SK-N-SH (cell line): ENCODE measurements at regions not wholly inside any gene's neighbourhood (a gene's known extent, or its start where the extent isn't known, plus 50 kb on each side); places are given as distances from the start of the nearest gene placed in this dataset.

Experiments
- CTCF ChIA-PET: fragments of 300-600, 350-600 bp; formaldehyde crosslinking; extraction: SDS; loops from one replicate; lab custom pipeline; 2021; lab: Yijun Ruan, JAX
- POLR2A ChIA-PET: fragments of 350-600 bp; sonication (Branson Sonifier 250); formaldehyde crosslinking; extraction: SDS; loops from one replicate; lab custom pipeline; 2020; ENCODE audit warnings: antibody characterized with exemption, inconsistent platforms; lab: Yijun Ruan, JAX
- DNase-seq: peaks from one replicate; pipeline ENCODE4 v3.0.0; 2012
- H2AFZ ChIP-seq: fragments of 200-600 bp; sonication (generic); 2 replicates; pipeline ENCODE4 v1.8.1; 2016; ENCODE audit warnings: antibody characterized with exemption, mild to moderate bottlenecking, low read depth
- H3F3A ChIP-seq: fragments of 200-600 bp; sonication (generic); replicated peaks from 2 replicates; pipeline ENCODE3; 2016; ENCODE audit warnings: antibody characterized with exemption, mild to moderate bottlenecking; ENCODE audit not compliant: insufficient read depth
- H3K27ac ChIP-seq, 2 experiments: fragments of 200-500 bp in 1 of 2; fragments of 200-600 bp in 1 of 2; sonication (Bioruptor generic) in 1 of 2; sonication (generic), shearing (Covaris generic) in 1 of 2; 2 replicates each; pipeline versions ENCODE4 v1.5.1 to v1.6.1; 2014 to 2016; ENCODE audit warnings: low read depth in 2 of 2, inconsistent platforms in 1 of 2, low read length in 1 of 2, mild to moderate bottlenecking in 1 of 2, mixed read lengths in 1 of 2
- H3K27me3 ChIP-seq: fragments of 200-600 bp; sonication (generic), shearing (Covaris generic); 2 replicates; pipeline ENCODE4 v1.6.1; 2016; ENCODE audit warnings: mixed run types; ENCODE audit not compliant: insufficient read depth
- H3K36me3 ChIP-seq, 2 experiments: fragments of 200-500 bp in 1 of 2; fragments of 200-600 bp in 1 of 2; sonication (Bioruptor generic) in 1 of 2; sonication (generic) in 1 of 2; replicated peaks in 1 of 2; 2 replicates each; pipeline versions ENCODE3 to v1.5.1; 2014 to 2016; ENCODE audit warnings: low read length in 1 of 2, mild to moderate bottlenecking in 1 of 2; ENCODE audit not compliant: insufficient read depth in 2 of 2, control insufficient read depth in 1 of 2
- H3K4me1 ChIP-seq, 2 experiments: fragments of 200-500 bp in 1 of 2; fragments of 200-600 bp in 1 of 2; sonication (Bioruptor generic) in 1 of 2; sonication (generic), shearing (Covaris generic) in 1 of 2; 2 replicates each; pipeline versions ENCODE4 v1.5.1 to v1.6.1; 2014 to 2016; ENCODE audit warnings: low read depth in 1 of 2, low read length in 1 of 2, mixed run types in 1 of 2; ENCODE audit not compliant: insufficient read depth in 2 of 2, control insufficient read depth in 1 of 2
- H3K4me2 ChIP-seq: fragments of 200-600 bp; sonication (generic), shearing (Covaris generic); 2 replicates; pipeline ENCODE4 v1.6.1; 2017; ENCODE audit warnings: mixed run types
- H3K4me3 ChIP-seq, 2 experiments: fragments of 200-500 bp in 1 of 2; fragments of 200-600 bp in 1 of 2; sonication (Bioruptor generic) in 1 of 2; sonication (generic), shearing (Covaris generic) in 1 of 2; 2 replicates each; pipeline versions ENCODE4 v1.5.1 to v1.8.1; 2014 to 2016; ENCODE audit warnings: low read depth in 2 of 2, inconsistent platforms in 1 of 2, low read length in 1 of 2, mild to moderate bottlenecking in 1 of 2, mixed read lengths in 1 of 2, moderate library complexity in 1 of 2
- H3K79me2 ChIP-seq: fragments of 200-600 bp; sonication (generic); 2 replicates; pipeline ENCODE4 v1.8.1; 2017; ENCODE audit warnings: mild to moderate bottlenecking; ENCODE audit not compliant: insufficient read depth
- H3K9ac ChIP-seq: fragments of 200-600 bp; sonication (generic); 2 replicates; pipeline ENCODE4 v1.6.1; 2017; ENCODE audit warnings: mixed run types
- H3K9me2 ChIP-seq: fragments of 200-600 bp; sonication (generic); 2 replicates; pipeline ENCODE4 v1.6.1; 2017; ENCODE audit warnings: mixed run types
- H3K9me3 ChIP-seq: fragments of 200-600 bp; sonication (generic); 2 replicates; pipeline ENCODE4 v1.6.1; 2017; ENCODE audit warnings: mixed run types, mild to moderate bottlenecking, moderate library complexity
- H4K20me1 ChIP-seq: fragments of 200-600 bp; sonication (generic); 2 replicates; pipeline ENCODE4 v1.6.1; 2017; ENCODE audit warnings: mild to moderate bottlenecking, mixed run types; ENCODE audit not compliant: insufficient read depth
- CTCF ChIP-seq: fragments of 200-600 bp; sonication (generic); IDR thresholded peaks from 2 replicates; pipeline ENCODE4 v1.6.1; 2017; ENCODE audit warnings: antibody characterized with exemption, mild to moderate bottlenecking, moderate library complexity
- EZH2phosphoT487 ChIP-seq: fragments of 200-600 bp; sonication (generic); IDR thresholded peaks from 2 replicates; pipeline ENCODE4 v1.6.1; 2017; ENCODE audit warnings: low read depth, mixed run types, mild to moderate bottlenecking, antibody characterized with exemption, moderate library complexity, borderline replicate concordance
- GABPA ChIP-seq: IDR thresholded peaks from 2 replicates; pipeline ENCODE4 v1.4.0; 2012; ENCODE audit warnings: low read depth, mild to moderate bottlenecking
- IRF3 ChIP-seq: fragments of 150-350 bp; IDR thresholded peaks from 2 replicates; pipeline ENCODE4 v1.6.1; 2016; ENCODE audit warnings: mild to moderate bottlenecking, low read depth, low read length
- MAX ChIP-seq: IDR thresholded peaks from 2 replicates; pipeline ENCODE4 v1.4.0; 2012; ENCODE audit warnings: low read depth
- MEF2A ChIP-seq: IDR thresholded peaks from 2 replicates; pipeline ENCODE4 v1.4.0; 2012; ENCODE audit warnings: low read depth, borderline replicate concordance
- NFIC ChIP-seq: IDR thresholded peaks from 2 replicates; pipeline ENCODE4 v1.4.0; 2012; ENCODE audit warnings: borderline replicate concordance
- PBX3 ChIP-seq: IDR thresholded peaks from 2 replicates; pipeline ENCODE4; 2012
- POLR2AphosphoS5 ChIP-seq: IDR thresholded peaks from 2 replicates; pipeline ENCODE4 v1.6.1; 2012; ENCODE audit warnings: low read depth, low read length
- RCOR1 ChIP-seq: fragments of 150-350 bp; IDR thresholded peaks from 2 replicates; pipeline ENCODE4 v1.6.1; 2017; ENCODE audit warnings: antibody characterized with exemption, low read length
- REST ChIP-seq: IDR thresholded peaks from 2 replicates; pipeline ENCODE4 v1.6.1; 2012; ENCODE audit warnings: mild to moderate bottlenecking, low read depth, low read length, moderate library complexity
- RFX5 ChIP-seq: IDR thresholded peaks from 2 replicates; pipeline ENCODE4 v1.6.1; 2012; ENCODE audit warnings: mild to moderate bottlenecking, improper control_type of control experiment, low read length
- RXRA ChIP-seq: IDR thresholded peaks from 2 replicates; pipeline ENCODE4 v1.4.0; 2012; ENCODE audit warnings: low read depth, mild to moderate bottlenecking, borderline replicate concordance
- SIN3A ChIP-seq: IDR thresholded peaks from 2 replicates; pipeline ENCODE4 v1.6.1; 2012; ENCODE audit warnings: low read depth, mild to moderate bottlenecking, low read length, moderate library complexity, borderline replicate concordance
- SMC3 ChIP-seq: IDR thresholded peaks from 2 replicates; pipeline ENCODE4 v1.6.1; 2012; ENCODE audit warnings: low read depth, low read length, improper control_type of control experiment
- TEAD4 ChIP-seq: IDR thresholded peaks from 2 replicates; pipeline ENCODE4 v1.4.0; 2012; ENCODE audit warnings: mild to moderate bottlenecking, borderline replicate concordance; ENCODE audit not compliant: insufficient read depth
- USF1 ChIP-seq: IDR thresholded peaks from 2 replicates; pipeline ENCODE4 v1.4.0; 2012; ENCODE audit warnings: low read depth, borderline replicate concordance
- YY1 ChIP-seq: IDR thresholded peaks from 2 replicates; pipeline ENCODE4 v1.4.0; 2012; ENCODE audit warnings: low read depth, mild to moderate bottlenecking
- ZBTB33 ChIP-seq: IDR thresholded peaks from 2 replicates; pipeline ENCODE4 v1.4.0; 2012; ENCODE audit warnings: low read depth, borderline replicate concordance
- WGBS: methylation state at CpG from one replicate; pipeline ENCODE4 v1.1.6; 2017; ENCODE audit warnings: low lambda C conversion rate; 5-methylcytosine and 5-hydroxymethylcytosine counted together

- H3K9me2 ChIP-seq, result no peaks in the 10 kb centered on the region; the same call in 1 of the 2 replicates
- no peaks in the 10 kb centered on the region for H3K4me1 ChIP-seq
- no peaks in the 10 kb centered on the region for H3K27me3 ChIP-seq
- H3F3A ChIP-seq, result no peaks in the 10 kb centered on the region
- H2AFZ ChIP-seq, result no peak overlapping the region
- DNase-seq, result no peak
- ChIA-PET CTCF (no interaction called here), POLR2A (no interaction called here)
- no peaks in the 10 kb centered on the region for H3K36me3 ChIP-seq
- no peak overlapping the region for H3K27ac ChIP-seq
- no peaks in the 10 kb centered on the region for H4K20me1 ChIP-seq
- no peaks in the 10 kb centered on the region for H3K9me3 ChIP-seq
- H3K9ac ChIP-seq, result no peak overlapping the region
- TF ChIP-seq USF1 (no peak), GABPA (no peak), RXRA (no peak), RCOR1 (no peak), REST (no peak), IRF3 (no peak), SIN3A (no peak), RFX5 (no peak), TEAD4 (no peak), MAX (no peak), EZH2phosphoT487 (no peak), YY1 (no peak), SMC3 (no peak), PBX3 (no peak), ZBTB33 (no peak), NFIC (no peak), POLR2AphosphoS5 (no peak), MEF2A (no peak), CTCF (no peak)
- 2% methylated on average over 2 of the region's 2 CpGs for WGBS
- H3K79me2 ChIP-seq, result no peaks in the 10 kb centered on the region
- H3K4me3 ChIP-seq, result no peak overlapping the region
- H3K4me2 ChIP-seq, result no peak overlapping the region
Observed at GRCh38 chr7:146000882-146001281, 115.7 kb upstream of the CNTNAP2 start.
